GM13976 (cell line): ENCODE measurements at regions not wholly inside any gene's neighbourhood (a gene's known extent, or its start where the extent isn't known, plus 50 kb on each side); places are given as distances from the start of the nearest gene placed in this dataset.

Source experiments
- DNase-seq: peaks from one replicate; pipeline ENCODE4 v3.0.0; 2012; ENCODE audit warnings: low spot score
- CTCF ChIP-seq: IDR thresholded peaks from 2 replicates; pipeline ENCODE4 v1.5.1; 2012; ENCODE audit warnings: borderline replicate concordance, mild to moderate bottlenecking; ENCODE audit not compliant: insufficient read depth; ENCODE audit errors: extremely low read depth, missing control alignments, control extremely low read depth
- in situ Hi-C: fragments of 300-500 bp; cut with MboI; formaldehyde crosslinking; loops from one replicate; pipeline ENCODE4 v1.12.0; 2022; ENCODE audit warnings: low sequenced_read_pairs, mixed read lengths, inconsistent platforms; ENCODE audit not compliant: unreplicated experiment

- TF ChIP-seq CTCF = no peak
- no peak for DNase-seq
- in situ Hi-C loops = no loop called here
Observed at GRCh38 chr15:87715252-87715651, 541.3 kb downstream of the NTRK3 start.

- TF ChIP-seq CTCF = no peak
- DNase-seq = no peak
- in situ Hi-C loops = no loop called here
Observed at GRCh38 chr15:87713475-87713879, 543.1 kb downstream of the NTRK3 start.

GRCh38 chr15:87712211-87712610, 544.3 kb downstream of the NTRK3 start:
- in situ Hi-C loops = no loop called here
- TF ChIP-seq CTCF = no peak
- DNase-seq = no peak

GRCh38 chr15:87711026-87711425, 545.5 kb downstream of the NTRK3 start:
- in situ Hi-C loops = no loop called here
- DNase-seq = no peak
- no peak for TF ChIP-seq CTCF

GRCh38 chr15:87710406-87710805, 546.1 kb downstream of the NTRK3 start:
- DNase-seq = no peak
- no peak for TF ChIP-seq CTCF
- in situ Hi-C loops = no loop called here

GRCh38 chr15:87707566-87708130, 548.9 kb downstream of the NTRK3 start:
- no peak for TF ChIP-seq CTCF

GRCh38 chr15:87707071-87707470, 549.5 kb downstream of the NTRK3 start:
- no peak for TF ChIP-seq CTCF
- DNase-seq = no peak

More at GRCh38 chr15:87707566-87708130, 548.9 kb downstream of the NTRK3 start:
- in situ Hi-C loops = no loop called here
- DNase-seq = no peak

More at GRCh38 chr15:87707071-87707470, 549.5 kb downstream of the NTRK3 start:
- in situ Hi-C loops = no loop called here
